Left ventricle myocardium superior (tissue), 1 donor: ENCODE measurements at regions not wholly inside any gene's neighbourhood (a gene's known extent, or its start where the extent isn't known, plus 50 kb on each side); places are given as distances from the start of the nearest gene placed in this dataset.
"Not testable (repeated sequence)": the region's sequence is repeated elsewhere in the genome, so short reads cannot be mapped to it uniquely, and the experiment has no call there.

Experiments used
- ATAC-seq: fragments of 200-7000 bp; cut with Tn5 transposase; one replicate; pipeline ENCODE4 v1.9.1; 2020; ENCODE audit warnings: mild to moderate bottlenecking, moderate library complexity
- DNase-seq: peaks from one replicate; pipeline ENCODE4 v3.0.0-alpha.2; 2020
- intact Hi-C: fragments of 100-400 bp; cut with micrococcal nuclease; formaldehyde crosslinking; loops from one replicate; pipeline ENCODE4 v1.11.0; 2022
- donor health status: DM: no; HTN: yes; CAD: no; lungs with severe emphysema.

- intact Hi-C loops = no loop called here
- DNase-seq (no peak), ATAC-seq (no peak)
These were observed 858.5 kb upstream of the FAT3 start for GRCh38 chr11:91365986-91366585.

GRCh38 chr11:91350931-91351330 is 873.7 kb upstream of the FAT3 start:
- intact Hi-C loops = no loop called here
- ATAC-seq (no peak), DNase-seq (no peak)

GRCh38 chr11:91326751-91327150 is 897.9 kb upstream of the FAT3 start:
- intact Hi-C loops = no loop called here
- no peak for ATAC-seq
- no peak for DNase-seq

DNA sequence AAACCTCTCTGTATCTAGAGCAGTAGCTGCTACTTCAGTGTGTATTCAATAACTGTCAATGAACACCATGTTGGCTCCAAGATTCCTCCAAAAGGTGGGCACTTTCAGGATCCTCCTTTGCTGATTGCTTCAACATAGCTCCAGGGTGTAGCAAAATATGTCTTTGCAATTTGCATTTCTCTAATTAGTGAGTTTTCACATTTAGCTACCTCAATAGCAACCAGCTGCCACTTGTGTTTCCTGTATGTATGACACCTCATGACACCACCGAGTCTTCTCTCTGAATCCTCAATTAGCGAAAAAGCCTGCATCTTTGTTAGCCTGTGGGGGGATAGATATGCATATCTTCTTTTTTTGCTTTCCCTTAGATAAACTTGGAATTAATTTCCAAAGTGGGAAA is 898.3 kb upstream of the FAT3 start:
- DNase-seq (no peak), ATAC-seq (no peak)
- intact Hi-C loops = no loop called here

- DNase-seq = no peak
- ATAC-seq = no peak
- intact Hi-C loops = no loop called here
These were observed 910.1 kb upstream of the FAT3 start for GRCh38 chr11:91314521-91314920.

DNA sequence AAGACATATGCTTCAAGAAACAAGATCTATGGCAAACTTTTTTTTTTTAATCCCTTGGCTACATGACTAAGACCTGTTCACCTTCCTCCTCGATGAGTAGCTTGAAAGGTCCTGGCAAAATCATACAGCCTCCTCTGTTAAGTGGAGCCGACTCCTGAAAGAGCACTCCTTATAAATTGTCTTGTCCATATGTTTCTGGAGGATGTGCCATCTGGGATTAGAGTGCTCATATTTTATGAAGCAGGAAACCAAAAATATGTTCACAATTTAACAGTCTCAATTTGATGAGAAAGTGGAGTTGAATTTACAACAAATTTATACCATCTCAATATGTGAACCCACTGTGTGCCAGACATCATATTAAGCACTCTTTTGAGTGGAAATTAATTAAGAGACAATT is 912.1 kb upstream of the FAT3 start:
- ATAC-seq = no peak
- DNase-seq = no peak
- intact Hi-C loops = no loop called here

GRCh38 chr11:91310085-91310484 is 914.5 kb upstream of the FAT3 start:
- DNase-seq (no peak), ATAC-seq (no peak)
- intact Hi-C loops = no loop called here

- intact Hi-C loops = no loop called here
- no peak for ATAC-seq
- no peak for DNase-seq
These were observed 916.5 kb upstream of the FAT3 start for GRCh38 chr11:91308069-91308468.

GRCh38 chr11:91305402-91305801 is 919.2 kb upstream of the FAT3 start:
- intact Hi-C loops = no loop called here
- DNase-seq (no peak), ATAC-seq (no peak)

DNA sequence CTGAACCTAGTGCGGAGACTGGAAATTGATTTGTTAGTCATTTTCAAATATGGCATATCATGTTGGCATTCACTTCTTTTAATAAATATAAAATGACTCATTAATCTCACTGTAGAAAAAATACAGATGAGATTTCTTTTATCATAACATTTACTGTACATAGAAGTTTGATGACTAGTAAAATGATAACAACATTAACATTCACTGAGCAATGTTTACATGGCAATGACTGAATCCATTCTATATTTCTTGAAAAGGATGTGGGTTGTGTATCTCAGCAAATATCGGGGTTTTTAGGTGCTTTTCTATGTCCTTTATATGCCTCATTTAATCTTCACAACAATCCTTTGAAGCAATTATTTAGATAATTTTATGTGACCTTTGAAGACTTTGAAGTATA is 920.9 kb upstream of the FAT3 start:
- ATAC-seq (no peak), DNase-seq (no peak)
- intact Hi-C loops = no loop called here

GRCh38 chr11:91299980-91300379 is 924.6 kb upstream of the FAT3 start:
- DNase-seq = no peak
- intact Hi-C loops = no loop called here
- no peak for ATAC-seq

DNA sequence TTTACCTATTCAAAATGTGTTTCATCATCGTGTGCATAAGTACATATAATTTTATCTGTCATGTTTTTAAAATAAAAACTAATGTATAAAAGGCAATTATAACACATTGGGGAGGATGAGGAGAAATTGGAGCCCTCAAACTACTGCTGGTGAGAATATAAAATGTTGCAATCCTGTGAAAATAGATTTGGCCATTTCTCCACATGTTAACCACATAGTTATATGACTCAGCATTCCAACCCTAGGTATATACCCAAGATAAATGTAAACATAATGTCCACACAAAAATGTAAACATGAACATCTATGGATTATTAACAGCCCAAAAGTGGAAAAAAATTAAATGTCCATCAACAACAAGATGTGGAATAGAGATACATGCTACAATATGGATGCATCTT is 928.0 kb upstream of the FAT3 start:
- ATAC-seq (no peak), DNase-seq (no peak)
- intact Hi-C loops = no loop called here

GRCh38 chr11:91295591-91295990 is 929.0 kb upstream of the FAT3 start:
- ATAC-seq (no peak), DNase-seq (no peak)
- intact Hi-C loops = no loop called here

DNA sequence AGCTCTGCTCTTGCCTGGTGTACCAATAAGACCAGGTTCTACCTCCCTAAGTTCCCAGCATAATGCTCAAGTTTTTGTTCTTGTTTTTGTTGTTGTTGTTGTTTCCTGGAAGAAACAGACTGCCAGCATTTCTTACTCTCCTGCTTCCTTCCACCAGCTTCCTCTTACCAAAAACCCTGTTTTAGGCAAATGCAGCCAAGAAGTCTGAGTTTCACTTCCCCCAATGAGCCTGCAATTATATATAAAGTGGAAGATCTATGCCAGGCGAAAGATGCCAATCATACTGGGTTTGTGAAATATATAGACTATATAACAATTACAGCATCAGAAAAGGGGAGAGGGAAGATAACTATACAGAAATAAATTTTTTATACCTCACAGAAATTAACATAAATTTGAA is 931.5 kb upstream of the FAT3 start:
- DNase-seq = no peak
- intact Hi-C loops = no loop called here
- no peak for ATAC-seq

- ATAC-seq (no peak), DNase-seq (no peak)
- intact Hi-C loops = no loop called here
These were observed 952.5 kb upstream of the FAT3 start for GRCh38 chr11:91272089-91272488.

DNA sequence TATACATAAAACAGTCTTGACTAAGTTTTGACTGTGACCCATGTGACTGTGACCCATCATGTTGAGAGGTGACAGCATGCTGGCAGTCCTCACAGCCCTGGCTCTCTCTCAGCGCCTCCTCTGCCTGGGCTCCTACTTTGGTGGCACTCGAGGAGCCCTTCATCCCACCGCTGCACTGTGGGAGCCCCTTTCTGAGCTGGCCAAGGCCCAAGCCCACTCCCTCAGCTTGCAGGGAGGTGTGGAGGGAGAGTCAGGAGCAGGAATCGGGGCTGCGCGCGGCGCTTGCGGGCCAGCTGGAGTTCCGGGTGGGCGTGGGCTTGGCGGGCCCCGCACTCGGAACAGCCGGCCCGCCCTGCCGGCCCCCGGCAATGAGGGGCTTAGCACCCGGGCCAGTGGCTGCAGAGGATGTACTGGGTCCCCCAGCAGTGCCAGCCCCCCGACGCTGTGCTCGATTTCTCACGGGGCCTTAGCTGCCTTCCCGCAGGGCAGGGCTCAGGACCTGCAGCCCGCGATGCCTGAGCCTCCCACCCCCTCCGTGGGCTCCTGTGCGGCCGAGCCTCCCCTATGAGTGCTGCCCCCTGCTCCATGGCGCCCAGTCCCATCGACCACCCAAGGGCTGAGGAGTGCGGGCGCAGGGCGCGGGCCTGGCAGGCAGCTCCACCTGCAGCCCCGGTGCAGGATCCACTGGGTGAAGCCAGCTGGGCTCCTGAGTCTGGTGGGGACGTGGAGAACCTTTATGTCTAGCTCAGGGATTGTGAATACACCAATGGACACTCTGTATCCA is 955.9 kb upstream of the FAT3 start:
- intact Hi-C loops, ATAC-seq: not testable (repeated sequence)
- peak; percentile 57 for DNase-seq

- no peak for DNase-seq
- ATAC-seq = no peak
- intact Hi-C loops = no loop called here
These were observed 958.7 kb upstream of the FAT3 start for GRCh38 chr11:91265946-91266345.

DNA sequence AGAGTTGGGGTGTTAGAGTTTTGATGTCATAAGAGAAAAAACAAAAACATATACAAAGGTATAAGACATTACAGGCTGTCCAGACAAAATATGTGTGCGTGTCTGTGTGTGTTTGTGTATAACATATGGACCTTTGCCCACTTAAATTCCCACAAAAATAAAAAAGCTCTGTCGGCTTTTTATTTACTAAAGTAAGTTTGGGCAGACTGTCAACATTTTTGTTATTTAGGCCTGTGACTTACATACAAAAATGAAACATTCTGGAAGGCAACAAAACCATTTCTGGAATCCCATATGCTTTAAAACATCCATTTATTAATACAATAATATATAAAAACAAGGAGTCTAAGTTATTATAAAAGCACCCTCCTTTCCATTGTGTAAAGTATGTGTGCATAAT is 960.1 kb upstream of the FAT3 start:
- ATAC-seq (no peak), DNase-seq (no peak)
- intact Hi-C loops = no loop called here

DNA sequence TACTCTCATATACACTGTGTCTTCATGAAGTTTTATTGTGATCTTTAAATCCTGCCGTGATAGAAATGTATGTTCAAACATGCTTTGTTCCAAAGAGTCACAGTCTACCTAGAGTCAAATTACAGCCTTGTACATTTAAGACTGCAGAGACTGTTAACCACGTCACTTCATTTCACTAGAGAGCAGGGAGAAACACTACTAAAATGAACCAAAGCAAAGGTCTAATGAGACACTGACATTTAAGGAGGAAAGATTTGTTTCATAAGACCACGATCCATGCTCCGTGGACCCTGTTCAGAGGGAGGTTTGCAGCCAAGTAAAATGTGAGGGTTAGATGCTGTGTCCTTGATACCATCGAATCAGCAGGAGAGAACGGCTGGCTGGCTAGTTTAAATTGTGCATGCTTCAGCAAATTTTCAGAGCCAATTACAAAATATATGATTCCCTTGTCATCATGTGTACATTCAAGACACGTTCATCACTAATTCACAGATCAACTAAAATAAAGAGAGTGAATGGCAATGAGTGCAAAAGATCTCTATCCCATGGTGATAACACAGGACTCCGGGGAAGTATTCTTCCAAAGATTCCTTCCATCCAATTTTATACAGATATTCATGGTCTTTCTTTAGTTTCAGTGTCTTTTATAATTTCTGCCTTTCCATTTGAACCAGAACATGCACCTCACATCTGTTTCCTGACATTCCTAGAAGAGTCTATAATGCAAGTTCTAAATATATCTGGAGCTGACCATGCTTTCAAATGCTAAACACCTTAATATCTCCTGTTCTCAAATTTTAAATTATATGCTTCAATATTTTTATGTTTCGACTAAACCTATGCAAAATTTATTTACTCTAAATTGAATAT is 960.9 kb upstream of the FAT3 start:
- ATAC-seq (no peak), DNase-seq (no peak)
- intact Hi-C loops = no loop called here

GRCh38 chr11:91261513-91261912 is 963.1 kb upstream of the FAT3 start:
- intact Hi-C loops = no loop called here
- no peak for ATAC-seq
- no peak for DNase-seq
